RKO (cell line): ENCODE measurements at regions not wholly inside any gene's neighbourhood (a gene's known extent, or its start where the extent isn't known, plus 50 kb on each side); places are given as distances from the start of the nearest gene placed in this dataset.

ENCODE experiments used
- DNase-seq: peaks from one replicate; pipeline ENCODE4 v3.0.0-alpha.2; 2016; ENCODE audit warnings: low spot score

GRCh38 chr1:88150330-88150729 is 533.7 kb upstream of the PKN2 start:
- DNase-seq: no peak

- no peak for DNase-seq
Measured at GRCh38 chr1:88163187-88163586, 520.9 kb upstream of the PKN2 start.

GRCh38 chr1:88168126-88168525 is 515.9 kb upstream of the PKN2 start:
- DNase-seq: no peak

GRCh38 chr1:88169139-88169538 is 514.9 kb upstream of the PKN2 start:
- DNase-seq: no peak

GRCh38 chr1:88169939-88170338 is 514.1 kb upstream of the PKN2 start:
- DNase-seq: no peak

GRCh38 chr1:88175120-88175630 is 508.9 kb upstream of the PKN2 start:
- no peak for DNase-seq

- peak; percentile 52 for DNase-seq
Measured at GRCh38 chr1:88175631-88176226, 508.3 kb upstream of the PKN2 start.

GRCh38 chr1:88179943-88180342 is 504.1 kb upstream of the PKN2 start:
- DNase-seq: no peak

GRCh38 chr1:88180449-88181108 is 503.5 kb upstream of the PKN2 start:
- DNase-seq: peak; percentile 79

- no peak for DNase-seq
Measured at GRCh38 chr1:88186911-88187310, 497.2 kb upstream of the PKN2 start.

- DNase-seq: no peak
Measured at GRCh38 chr1:88188038-88188437, 496.0 kb upstream of the PKN2 start.

GRCh38 chr1:88189525-88189924 is 494.5 kb upstream of the PKN2 start:
- no peak for DNase-seq

- no peak for DNase-seq
Measured at GRCh38 chr1:88191917-88192316, 492.2 kb upstream of the PKN2 start.

GRCh38 chr1:88194542-88194941 is 489.5 kb upstream of the PKN2 start:
- DNase-seq: no peak

- no peak for DNase-seq
Measured at GRCh38 chr1:88200545-88200944, 483.5 kb upstream of the PKN2 start.

- no peak for DNase-seq
Measured at GRCh38 chr1:88204111-88204510, 480.0 kb upstream of the PKN2 start.

- DNase-seq: no peak
Measured at GRCh38 chr1:88204612-88205167, 479.4 kb upstream of the PKN2 start.

- no peak for DNase-seq
Measured at GRCh38 chr1:88208389-88208788, 475.7 kb upstream of the PKN2 start.

GRCh38 chr1:88210103-88210787 is 473.8 kb upstream of the PKN2 start:
- DNase-seq: no peak

GRCh38 chr1:88216441-88216840 is 467.6 kb upstream of the PKN2 start:
- DNase-seq: no peak

- DNase-seq: no peak
Measured at GRCh38 chr1:88217386-88217785, 466.7 kb upstream of the PKN2 start.

- no peak for DNase-seq
Measured at GRCh38 chr1:88219521-88219920, 464.6 kb upstream of the PKN2 start.

- no peak for DNase-seq
Measured at GRCh38 chr1:88221411-88221810, 462.7 kb upstream of the PKN2 start.
